Tibial artery (tissue), 4 donors: ENCODE measurements at regions not wholly inside any gene's neighbourhood (a gene's known extent, or its start where the extent isn't known, plus 50 kb on each side); places are given as distances from the start of the nearest gene placed in this dataset.

ENCODE experiments used
- DNase-seq, 2 donors: peaks; one replicate each; pipeline ENCODE4 v3.0.0-alpha.2; 2019
- H3K27ac ChIP-seq, 2 donors: fragments of 200-600 bp; sonication (generic) in 1 of 2; 1 replicate in 1 of 2; 2 replicates in 1 of 2; pipeline ENCODE4 v1.5.1; 2018 to 2019; ENCODE audit warnings: mild to moderate bottlenecking in 1 of 2
- H3K27me3 ChIP-seq, 2 donors: fragments of 200-600 bp; sonication (generic) in 1 of 2; one replicate each; pipeline versions ENCODE4 v1.5.1 to v1.6.0; 2016 to 2019
- H3K36me3 ChIP-seq, 3 donors: fragments of 200-600 bp; sonication (generic) in 2 of 3; one replicate each; pipeline ENCODE4 v1.5.1; 2016 to 2019; ENCODE audit warnings: mild to moderate bottlenecking in 2 of 3
- H3K4me1 ChIP-seq, 4 donors: fragments of 200-600 bp; sonication (generic) in 2 of 4; 1 replicate in 3 of 4; 2 replicates in 1 of 4; pipeline ENCODE4 v1.5.1; 2016 to 2019
- H3K4me3 ChIP-seq, 2 donors: fragments of 200-600 bp; sonication (generic) in 1 of 2; 1 replicate in 1 of 2; 2 replicates in 1 of 2; pipeline ENCODE4 v1.5.1; 2018 to 2019; ENCODE audit warnings: mild to moderate bottlenecking in 2 of 2
- H3K9me3 ChIP-seq, 3 donors: fragments of 200-600 bp; sonication (generic) in 1 of 3; one replicate each; pipeline ENCODE4 v1.5.1; 2016 to 2019
- CTCF ChIP-seq, 2 experiments: fragments of 200-600 bp in 1 of 2; fragments of 450-650 bp in 1 of 2; IDR thresholded peaks; one replicate each; pipeline ENCODE4 v1.5.1; 2017 to 2019; ENCODE audit warnings: antibody characterized with exemption in 2 of 2, mild to moderate bottlenecking in 1 of 2, moderate library complexity in 1 of 2
- intact Hi-C: fragments of 100-400 bp; cut with DNase I; formaldehyde crosslinking; loops from one replicate; pipeline ENCODE4 v1.15.0; 2023; ENCODE audit warnings: low total_unique reads

GRCh38 chr2:199684168-199684567 is 166.8 kb downstream of the FTCDNL1 start:
- DNase-seq = no peak
- Histone ChIP-seq H3K36me3 (no peaks in the 10 kb centered on the region), H3K4me3 (no peak overlapping the region), H3K4me1 (no peaks in the 10 kb centered on the region), H3K9me3 (no peaks in the 10 kb centered on the region), H3K27ac (no peak overlapping the region), H3K27me3 (no peaks in the 10 kb centered on the region)
- TF ChIP-seq CTCF (IDR thresholded peaks at IDR 0.05) = no peak
- intact Hi-C loops = no loop called here

GRCh38 chr2:199682001-199682400 is 169.0 kb downstream of the FTCDNL1 start:
- no peaks in the 10 kb centered on the region for H3K9me3 ChIP-seq
- H3K4me3 ChIP-seq = no peak overlapping the region
- H3K27ac ChIP-seq = no peak overlapping the region
- DNase-seq = no peak
- H3K27me3 ChIP-seq = no peaks in the 10 kb centered on the region
- H3K4me1 ChIP-seq = no peaks in the 10 kb centered on the region
- H3K36me3 ChIP-seq = no peaks in the 10 kb centered on the region
- intact Hi-C loops = no loop called here
- TF ChIP-seq CTCF (IDR thresholded peaks at IDR 0.05) = no peak

GRCh38 chr2:199680482-199680881 is 170.5 kb downstream of the FTCDNL1 start:
- no peak overlapping the region for H3K27ac ChIP-seq
- H3K4me3 ChIP-seq = no peak overlapping the region
- intact Hi-C loops = no loop called here
- H3K27me3 ChIP-seq = no peaks in the 10 kb centered on the region
- H3K4me1 ChIP-seq = no peaks in the 10 kb centered on the region
- no peak for TF ChIP-seq CTCF (IDR thresholded peaks at IDR 0.05)
- H3K9me3 ChIP-seq = no peaks in the 10 kb centered on the region
- DNase-seq = no peak
- H3K36me3 ChIP-seq = no peaks in the 10 kb centered on the region

GRCh38 chr2:199679883-199680282 is 171.1 kb downstream of the FTCDNL1 start:
- Histone ChIP-seq H3K9me3 (no peaks in the 10 kb centered on the region), H3K27me3 (no peaks in the 10 kb centered on the region), H3K36me3 (no peaks in the 10 kb centered on the region), H3K27ac (no peak overlapping the region), H3K4me1 (no peaks in the 10 kb centered on the region), H3K4me3 (no peak overlapping the region)
- no peak for DNase-seq
- intact Hi-C loops = no loop called here
- no peak for TF ChIP-seq CTCF (IDR thresholded peaks at IDR 0.05)

- H3K36me3 ChIP-seq = no peaks in the 10 kb centered on the region
- intact Hi-C loops = no loop called here
- H3K4me3 ChIP-seq = no peak overlapping the region
- no peak overlapping the region for H3K27ac ChIP-seq
- H3K27me3 ChIP-seq = no peaks in the 10 kb centered on the region
- no peak for TF ChIP-seq CTCF (IDR thresholded peaks at IDR 0.05)
- DNase-seq = no peak
- no peaks in the 10 kb centered on the region for H3K4me1 ChIP-seq
- no peaks in the 10 kb centered on the region for H3K9me3 ChIP-seq
Observed at GRCh38 chr2:199677881-199678280, 173.1 kb downstream of the FTCDNL1 start.

- no peak overlapping the region for H3K27ac ChIP-seq
- H3K9me3 ChIP-seq = no peaks in the 10 kb centered on the region
- no peak overlapping the region for H3K4me3 ChIP-seq
- no peak for DNase-seq
- intact Hi-C loops = no loop called here
- H3K4me1 ChIP-seq = no peaks in the 10 kb centered on the region
- no peaks in the 10 kb centered on the region for H3K36me3 ChIP-seq
- peaks cover 0 to 4% of the 10 kb centered on the region in 2 donors for H3K27me3 ChIP-seq
- no peak for TF ChIP-seq CTCF (IDR thresholded peaks at IDR 0.05)
Observed at GRCh38 chr2:199668645-199669044, 182.3 kb downstream of the FTCDNL1 start.
